MCF 10A (cell line): ENCODE measurements at regions not wholly inside any gene's neighbourhood (a gene's known extent, or its start where the extent isn't known, plus 50 kb on each side); places are given as distances from the start of the nearest gene placed in this dataset.
A peak's percentile ranks its signal among the peaks of the same experiment; 100 is the strongest.

ENCODE experiments used
- BruUV-seq: library from RNA; stranded (reverse); fragments of 400-500 nt; replicated peaks from 2 replicates; lab custom pipeline; 2021; lab: Mats Ljungman, UMichigan
- CTCF ChIA-PET: fragments of 300-600 bp; sonication (Branson Sonifier 250); formaldehyde crosslinking; extraction: SDS; loops from one replicate; lab custom pipeline; 2021; ENCODE audit warnings: antibody characterized with exemption, inconsistent platforms; lab: Yijun Ruan, JAX
- POLR2A ChIA-PET: fragments of 300-600, 350-650 bp; sonication (Branson Sonifier 250); formaldehyde crosslinking; extraction: SDS; loops from one replicate; lab custom pipeline; 2020; ENCODE audit warnings: antibody characterized with exemption, inconsistent platforms; lab: Yijun Ruan, JAX
- DNase-seq: peaks from one replicate; pipeline ENCODE4 v3.0.0-alpha.2; 2018; ENCODE audit not compliant: unreplicated experiment
- H3K27ac Mint-ChIP-seq: one replicate; pipeline ENCODE4 v1.8.0; 2022; ENCODE audit warnings: mild to moderate bottlenecking, low read depth, mixed read lengths; ENCODE audit not compliant: unreplicated experiment
- H3K27me3 Mint-ChIP-seq: one replicate; pipeline ENCODE4 v1.8.0; 2022; ENCODE audit warnings: mixed read lengths; ENCODE audit not compliant: insufficient read depth, unreplicated experiment
- H3K36me3 Mint-ChIP-seq: one replicate; pipeline ENCODE4 v1.8.0; 2022; ENCODE audit warnings: mild to moderate bottlenecking, moderate library complexity, mixed read lengths; ENCODE audit not compliant: insufficient read depth, unreplicated experiment
- H3K4me1 Mint-ChIP-seq: one replicate; pipeline ENCODE4 v1.8.0; 2022; ENCODE audit warnings: mixed read lengths; ENCODE audit not compliant: insufficient read depth, unreplicated experiment
- H3K4me3 Mint-ChIP-seq: one replicate; pipeline ENCODE4 v1.8.0; 2022; ENCODE audit warnings: mild to moderate bottlenecking, moderate library complexity, mixed read lengths; ENCODE audit not compliant: unreplicated experiment
- H3K9me3 Mint-ChIP-seq: one replicate; pipeline ENCODE4 v1.8.0; 2022; ENCODE audit warnings: mixed read lengths; ENCODE audit not compliant: unreplicated experiment
- CTCF ChIP-seq: fragments of 200-600 bp; IDR thresholded peaks from one replicate; pipeline ENCODE4 v1.8.0; 2022; ENCODE audit warnings: antibody characterized with exemption, mild to moderate bottlenecking; ENCODE audit not compliant: unreplicated experiment
- intact Hi-C: fragments of 100-400 bp; cut with micrococcal nuclease; formaldehyde crosslinking; loops from 2 replicates; pipeline ENCODE4 v1.14.1; 2022

GRCh38 chr2:120866483-120867140, 130.9 kb downstream of the GLI2 start:
- Mint-ChIP-seq H3K9me3 (no peaks in the 10 kb centered on the region), H3K27me3 (no peaks in the 10 kb centered on the region), H3K27ac (no peak overlapping the region), H3K4me1 (peaks cover 13% of the 10 kb centered on the region), H3K36me3 (peaks cover 1% of the 10 kb centered on the region), H3K4me3 (no peak overlapping the region)
- DNase-seq: no peak
- intact Hi-C loops: loop anchor here (2.0 kb wide), 1 partner anchor 68 kb away; no protein-coding TSS in a partner anchor
- ChIA-PET CTCF (interaction anchor here (1.0 kb wide), 1 partner anchor 10 kb away, joined by 5 read pairs; no protein-coding TSS in a partner anchor), POLR2A (interaction anchor here (0.9 kb wide), 1 partner anchor 16 kb away, joined by 3 read pairs; no protein-coding TSS in a partner anchor)
- BruUV-seq: no TSS peak
- no peak for TF ChIP-seq CTCF

- no peaks in the 10 kb centered on the region for H3K27me3 Mint-ChIP-seq
- peak; percentile 74 for DNase-seq
- ChIA-PET CTCF (interaction anchor here (0.9 to 1.0 kb wide), 2 partner anchors 10 to 11 kb away, joined by 3 to 5 read pairs; no protein-coding TSS in a partner anchor), POLR2A (interaction anchor here (0.9 kb wide), 1 partner anchor 19 kb away, joined by 3 read pairs; no protein-coding TSS in a partner anchor)
- peaks cover 5% of the 10 kb centered on the region for H3K36me3 Mint-ChIP-seq
- no peak overlapping the region for H3K4me3 Mint-ChIP-seq
- intact Hi-C loops: loop anchor here (2.0 kb wide), 1 partner anchor 67 kb away; no protein-coding TSS in a partner anchor
- BruUV-seq: no TSS peak
- H3K9me3 Mint-ChIP-seq: no peaks in the 10 kb centered on the region
- H3K4me1 Mint-ChIP-seq: peaks cover 13% of the 10 kb centered on the region
- H3K27ac Mint-ChIP-seq: no peak overlapping the region
- no peak for TF ChIP-seq CTCF
Observed at GRCh38 chr2:120867290-120868241, 131.9 kb downstream of the GLI2 start.

GRCh38 chr2:120868366-120868765, 132.7 kb downstream of the GLI2 start:
- BruUV-seq: no TSS peak

More at GRCh38 chr2:120868366-120868765, 132.7 kb downstream of the GLI2 start:
- H3K36me3 Mint-ChIP-seq: peaks cover 5% of the 10 kb centered on the region
- intact Hi-C loops: no loop called here
- H3K27ac Mint-ChIP-seq: no peak overlapping the region
- no peak for DNase-seq
- CTCF ChIA-PET: interaction anchor here (0.9 kb wide), 1 partner anchor 9 kb away, joined by 3 read pairs; no protein-coding TSS in a partner anchor
- H3K4me1 Mint-ChIP-seq: peaks cover 12% of the 10 kb centered on the region
- no peak for TF ChIP-seq CTCF
- POLR2A ChIA-PET: interaction anchor here (0.9 kb wide), 1 partner anchor 18 kb away, joined by 3 read pairs; no protein-coding TSS in a partner anchor
- H3K4me3 Mint-ChIP-seq: no peak overlapping the region
- H3K9me3 Mint-ChIP-seq: no peaks in the 10 kb centered on the region
- no peaks in the 10 kb centered on the region for H3K27me3 Mint-ChIP-seq
